Body of pancreas (tissue), 4 donors: ENCODE measurements at regions not wholly inside any gene's neighbourhood (a gene's known extent, or its start where the extent isn't known, plus 50 kb on each side); places are given as distances from the start of the nearest gene placed in this dataset.

ENCODE experiments used
- POLR2A ChIP-seq, 3 donors: fragments of 450-650 bp; IDR thresholded peaks; one replicate each; pipeline ENCODE4 v1.6.1; 2016; ENCODE audit warnings: antibody characterized with exemption in 3 of 3, mild to moderate bottlenecking in 2 of 3
- TF ChIP-seq, protein P1 (sequence below), 7 experiments: fragments of 450-650 bp in 4 of 7; fragments of 200-600 bp in 3 of 7; sonication (generic) in 3 of 7; IDR thresholded peaks; one replicate each; pipeline ENCODE4 v1.5.1; 2016 to 2019; ENCODE audit warnings: antibody characterized with exemption in 7 of 7

DNA sequence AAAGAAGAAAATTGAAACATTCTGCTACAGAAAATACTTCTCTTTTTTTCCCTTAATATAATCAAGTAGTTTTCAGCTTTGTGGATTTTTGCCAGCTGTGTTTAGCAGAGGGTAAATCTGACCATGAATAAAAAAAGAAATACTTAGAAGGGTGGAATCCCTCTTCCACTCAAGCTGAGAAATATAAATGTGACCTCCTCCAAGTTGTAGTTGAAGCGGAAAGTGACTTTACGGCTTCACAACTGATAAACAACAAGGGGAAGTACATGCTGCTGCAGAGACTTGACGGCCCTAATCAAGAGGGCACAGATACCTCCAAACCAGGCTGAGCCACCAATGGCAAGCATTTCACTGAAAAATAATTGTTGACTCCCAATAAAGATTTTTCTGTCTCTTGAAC lies 785.0 kb downstream of the SLITRK5 start:
- TF ChIP-seq POLR2A (IDR thresholded peaks at IDR 0.05) = no peak
- TF ChIP-seq, protein P1, sequence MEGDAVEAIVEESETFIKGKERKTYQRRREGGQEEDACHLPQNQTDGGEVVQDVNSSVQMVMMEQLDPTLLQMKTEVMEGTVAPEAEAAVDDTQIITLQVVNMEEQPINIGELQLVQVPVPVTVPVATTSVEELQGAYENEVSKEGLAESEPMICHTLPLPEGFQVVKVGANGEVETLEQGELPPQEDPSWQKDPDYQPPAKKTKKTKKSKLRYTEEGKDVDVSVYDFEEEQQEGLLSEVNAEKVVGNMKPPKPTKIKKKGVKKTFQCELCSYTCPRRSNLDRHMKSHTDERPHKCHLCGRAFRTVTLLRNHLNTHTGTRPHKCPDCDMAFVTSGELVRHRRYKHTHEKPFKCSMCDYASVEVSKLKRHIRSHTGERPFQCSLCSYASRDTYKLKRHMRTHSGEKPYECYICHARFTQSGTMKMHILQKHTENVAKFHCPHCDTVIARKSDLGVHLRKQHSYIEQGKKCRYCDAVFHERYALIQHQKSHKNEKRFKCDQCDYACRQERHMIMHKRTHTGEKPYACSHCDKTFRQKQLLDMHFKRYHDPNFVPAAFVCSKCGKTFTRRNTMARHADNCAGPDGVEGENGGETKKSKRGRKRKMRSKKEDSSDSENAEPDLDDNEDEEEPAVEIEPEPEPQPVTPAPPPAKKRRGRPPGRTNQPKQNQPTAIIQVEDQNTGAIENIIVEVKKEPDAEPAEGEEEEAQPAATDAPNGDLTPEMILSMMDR (IDR thresholded peaks at IDR 0.05) = no peak
